ENCODE measurements at regions not wholly inside any gene's neighbourhood (a gene's known extent, or its start where the extent isn't known, plus 50 kb on each side); places are given as distances from the start of the nearest gene placed in this dataset.

DNA sequence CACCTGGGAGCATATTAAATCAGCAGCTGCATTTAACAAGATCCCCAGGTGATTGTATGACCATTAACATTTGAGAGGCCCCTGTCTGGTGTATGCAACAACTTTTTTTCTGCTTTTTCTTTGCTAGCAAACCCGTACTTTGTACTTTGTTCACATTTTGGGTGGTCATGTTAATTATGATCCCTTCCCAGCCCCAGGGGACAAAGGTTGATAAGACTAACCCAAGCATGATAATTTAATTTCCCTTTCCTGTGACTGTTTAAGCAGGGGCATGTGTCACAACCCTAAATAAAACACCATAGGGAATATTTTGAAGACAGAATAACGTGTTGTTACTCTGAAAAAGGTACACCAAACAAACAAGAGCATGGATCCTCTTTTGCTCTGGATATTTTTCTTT is 332.0 kb downstream of the PCDH18 start:
- no peak for DNase-seq (ENCODE audit: low read depth)

DNA sequence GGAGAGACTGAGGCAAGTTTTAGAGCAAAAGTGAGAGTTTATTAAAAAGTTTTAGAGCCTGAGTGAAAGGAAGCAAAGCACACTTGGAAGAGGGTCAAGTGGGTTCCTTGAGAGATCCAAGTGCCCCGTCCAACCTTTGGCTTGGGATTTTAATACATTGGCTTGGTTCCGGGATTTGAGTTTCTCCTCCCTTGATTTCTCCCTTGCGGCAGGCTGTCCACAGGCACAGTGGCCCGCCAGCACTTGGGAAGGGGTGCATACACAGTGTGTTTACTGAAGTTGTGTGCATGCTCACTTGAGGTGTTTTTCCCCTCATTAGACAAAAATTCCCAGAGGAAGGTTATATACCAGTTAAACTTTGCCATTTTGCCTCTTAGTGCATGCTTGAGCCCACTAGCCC is 333.5 kb downstream of the PCDH18 start:
- DNase-seq (ENCODE audit: low read depth): no peak

DNA sequence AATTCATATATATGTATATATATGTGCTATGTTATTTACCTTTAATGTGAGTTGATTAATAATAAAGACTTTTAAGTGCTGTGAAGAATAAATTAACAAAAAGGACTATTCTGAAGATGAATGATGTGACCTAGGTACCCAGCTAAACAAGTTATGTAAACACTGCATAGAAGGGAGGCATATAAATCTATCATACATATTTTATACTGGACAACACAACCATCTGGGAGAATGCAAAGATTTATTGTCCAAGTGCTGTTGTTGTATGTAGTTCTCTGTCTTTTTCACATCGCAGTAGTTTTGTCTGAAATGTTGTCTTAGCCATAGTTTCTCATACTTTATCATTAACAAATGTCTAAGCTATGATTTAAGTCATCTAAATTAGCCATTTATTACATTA is 337.6 kb downstream of the PCDH18 start:
- no peak for DNase-seq (ENCODE audit: low read depth)

DNA sequence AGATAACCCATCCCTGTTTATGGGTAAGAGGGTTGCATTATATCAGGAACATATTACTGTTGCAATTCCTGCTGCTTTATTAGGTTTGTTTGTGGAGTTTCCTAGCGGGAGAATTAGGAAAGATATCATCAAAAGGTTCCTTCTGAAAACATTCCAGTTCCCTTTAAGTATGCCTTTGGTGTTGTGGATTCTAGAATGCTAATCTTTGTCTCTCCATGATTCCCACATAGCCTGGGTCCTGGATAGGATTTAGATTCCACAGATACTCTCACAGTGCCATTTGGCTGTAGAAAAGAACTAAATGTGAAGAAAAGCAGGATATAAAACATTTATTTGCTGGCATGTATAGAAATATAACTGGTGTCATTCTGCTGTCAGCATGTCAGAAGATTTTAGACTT is 338.7 kb downstream of the PCDH18 start:
- no peak for DNase-seq (ENCODE audit: low read depth)

DNA sequence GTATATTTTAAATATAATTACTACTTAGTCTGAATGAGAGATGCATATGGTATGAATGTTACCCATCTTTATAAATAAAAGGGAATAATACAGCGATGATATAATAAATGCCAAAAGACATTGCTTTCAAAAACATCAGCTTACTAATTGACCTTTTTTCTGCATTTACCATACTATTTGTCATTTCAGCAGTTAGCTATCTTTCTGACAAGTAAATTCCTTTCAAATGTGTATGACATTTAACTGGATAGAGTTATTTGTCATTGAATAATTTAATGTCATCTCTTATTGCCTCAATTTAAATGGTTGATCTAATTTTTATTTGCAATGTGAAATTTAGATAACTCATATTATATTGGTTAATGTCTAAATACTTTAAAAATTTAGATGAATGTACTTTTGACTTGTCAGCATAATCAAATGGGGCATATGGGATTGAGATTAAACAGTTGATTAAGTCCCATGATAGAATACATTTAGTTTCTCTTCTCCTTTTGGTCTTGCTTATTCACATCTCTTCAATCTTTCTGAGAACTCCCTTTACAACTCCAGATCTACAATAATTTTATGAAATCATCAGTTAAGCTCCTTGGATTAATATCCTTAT is 350.9 kb downstream of the PCDH18 start:
- no peak for DNase-seq (ENCODE audit: low read depth)

DNA sequence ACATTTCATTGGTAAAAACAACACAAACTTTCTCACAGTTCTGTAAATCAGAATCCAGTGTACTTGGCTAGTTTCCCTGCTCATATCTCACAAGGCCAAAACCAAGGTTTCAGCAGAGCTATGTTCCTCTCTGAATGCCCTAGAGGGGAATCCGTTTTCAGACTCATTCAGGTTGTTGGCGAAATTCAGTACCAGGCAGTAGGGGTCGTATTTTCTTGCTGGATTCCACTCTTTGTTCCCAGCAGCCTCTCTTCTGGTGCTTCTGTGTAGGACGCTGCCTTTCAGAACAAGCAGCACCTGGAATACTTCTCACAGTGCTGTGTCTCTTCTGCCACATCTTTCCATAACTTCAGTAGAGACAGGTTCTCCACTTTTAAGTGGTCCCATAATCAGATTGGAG is 351.9 kb downstream of the PCDH18 start:
- DNase-seq (ENCODE audit: low read depth): no peak

DNA sequence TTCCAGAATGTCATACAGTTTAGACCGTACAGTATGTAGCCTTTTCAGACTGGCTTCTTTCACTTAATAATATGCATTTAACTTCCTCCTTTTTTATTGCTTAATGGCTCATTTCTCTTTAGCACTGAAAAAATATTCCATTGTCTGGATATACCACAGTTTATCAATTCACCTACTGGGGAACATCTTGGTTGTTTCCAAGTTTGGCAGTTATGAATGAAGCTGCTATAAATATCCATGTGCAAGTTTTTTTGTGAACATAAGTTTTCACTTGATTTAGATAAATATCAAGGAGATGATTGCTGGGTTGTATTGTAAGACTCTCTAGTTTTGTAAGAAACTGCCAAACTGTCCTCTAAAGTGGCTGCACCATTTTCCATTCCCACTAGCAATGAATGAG is 375.5 kb downstream of the PCDH18 start:
- no peak for DNase-seq (ENCODE audit: low read depth)

DNA sequence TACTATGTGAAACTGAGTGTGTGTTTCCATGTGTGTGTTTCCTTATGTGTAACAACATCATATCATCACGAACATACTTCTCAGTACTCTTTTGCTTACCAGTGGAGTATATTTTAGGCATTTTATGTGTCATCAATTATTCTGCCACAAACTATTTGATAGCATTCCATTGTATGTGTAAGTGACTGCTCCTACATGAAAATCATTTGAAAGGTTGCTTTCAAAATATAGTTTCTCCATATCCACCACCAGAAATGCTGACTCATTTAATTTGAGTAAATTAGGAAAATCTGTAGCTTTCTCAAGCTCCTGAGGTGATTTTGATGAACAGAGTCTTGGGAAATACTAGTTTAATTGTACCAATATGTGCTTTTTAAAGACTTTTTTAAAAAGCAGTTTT is 376.2 kb downstream of the PCDH18 start:
- DNase-seq (ENCODE audit: low read depth): no peak

DNA sequence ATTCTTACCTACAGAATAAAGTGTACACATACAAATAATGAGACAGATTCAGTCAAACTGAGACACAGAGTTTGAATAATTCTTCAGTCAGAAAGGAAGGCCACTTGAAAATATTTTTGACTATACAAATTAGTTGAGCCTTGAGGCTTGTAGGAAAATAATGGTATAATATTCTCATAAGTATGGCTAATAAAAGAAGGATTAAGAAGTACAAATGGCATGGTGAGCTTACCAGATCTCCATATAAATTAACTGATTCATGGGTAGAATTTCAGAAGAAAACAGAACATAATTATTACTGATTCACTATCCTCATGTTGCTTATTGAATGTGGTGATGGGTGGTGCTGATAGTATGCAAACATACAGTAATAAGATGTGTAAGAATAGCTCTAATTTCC is 401.1 kb downstream of the PCDH18 start:
- no peak for DNase-seq (ENCODE audit: low read depth)

DNA sequence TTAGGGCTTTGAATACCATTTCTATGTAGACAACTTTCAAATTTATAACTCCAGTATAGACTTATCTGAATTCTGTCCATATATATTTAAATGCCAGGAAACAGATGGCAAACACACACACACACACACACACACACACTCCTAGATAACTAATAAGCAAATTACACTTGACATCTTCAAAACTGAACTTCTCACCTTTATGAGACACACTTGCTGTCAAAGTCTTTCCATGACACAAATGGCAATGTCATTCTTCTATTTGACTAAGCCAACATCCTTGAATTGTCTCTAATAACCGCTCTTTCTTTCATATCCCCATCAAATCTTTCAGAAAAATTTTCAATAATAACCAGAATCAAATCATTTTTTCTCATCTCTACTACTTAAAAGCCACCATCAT is 402.4 kb downstream of the PCDH18 start:
- no peak for DNase-seq (ENCODE audit: low read depth)

DNA sequence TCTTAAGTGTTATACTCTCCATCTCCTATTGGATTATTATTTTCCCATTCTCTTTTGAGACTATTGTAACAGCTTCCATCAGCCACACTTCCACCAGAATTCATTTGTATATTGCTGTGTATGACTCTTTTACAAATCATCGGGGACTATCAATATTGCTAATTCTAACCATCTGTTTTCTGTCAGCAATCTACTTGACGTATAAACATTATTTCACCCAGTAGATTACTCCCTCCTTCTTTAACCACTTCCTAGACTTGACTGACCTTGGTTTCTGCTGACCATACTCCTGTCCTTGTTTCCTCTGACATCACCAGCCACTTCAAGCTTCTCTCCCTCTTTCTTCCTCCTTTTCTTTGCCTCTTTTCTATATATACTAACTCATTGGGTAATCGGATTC is 402.9 kb downstream of the PCDH18 start:
- DNase-seq (ENCODE audit: low read depth): no peak

DNA sequence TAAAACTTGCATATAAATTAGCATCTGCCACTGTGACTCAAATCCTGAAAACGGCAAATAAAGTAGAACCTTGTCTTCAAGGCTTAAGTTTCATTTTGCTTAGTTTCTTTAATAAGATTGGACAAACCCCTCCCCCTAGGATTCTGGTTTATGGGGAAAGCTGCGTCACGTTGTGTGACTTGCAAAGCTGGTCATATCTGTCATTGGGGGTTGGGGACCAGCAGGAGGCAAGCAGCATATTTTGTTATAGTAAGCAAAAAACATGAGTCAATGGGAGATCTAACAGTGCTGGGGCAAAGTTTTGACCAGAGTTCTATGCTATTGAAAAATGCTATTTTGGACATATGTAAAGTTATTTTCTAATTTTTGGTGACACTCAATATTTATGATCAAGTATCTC is 407.3 kb downstream of the PCDH18 start:
- no peak for DNase-seq (ENCODE audit: low read depth)

DNA sequence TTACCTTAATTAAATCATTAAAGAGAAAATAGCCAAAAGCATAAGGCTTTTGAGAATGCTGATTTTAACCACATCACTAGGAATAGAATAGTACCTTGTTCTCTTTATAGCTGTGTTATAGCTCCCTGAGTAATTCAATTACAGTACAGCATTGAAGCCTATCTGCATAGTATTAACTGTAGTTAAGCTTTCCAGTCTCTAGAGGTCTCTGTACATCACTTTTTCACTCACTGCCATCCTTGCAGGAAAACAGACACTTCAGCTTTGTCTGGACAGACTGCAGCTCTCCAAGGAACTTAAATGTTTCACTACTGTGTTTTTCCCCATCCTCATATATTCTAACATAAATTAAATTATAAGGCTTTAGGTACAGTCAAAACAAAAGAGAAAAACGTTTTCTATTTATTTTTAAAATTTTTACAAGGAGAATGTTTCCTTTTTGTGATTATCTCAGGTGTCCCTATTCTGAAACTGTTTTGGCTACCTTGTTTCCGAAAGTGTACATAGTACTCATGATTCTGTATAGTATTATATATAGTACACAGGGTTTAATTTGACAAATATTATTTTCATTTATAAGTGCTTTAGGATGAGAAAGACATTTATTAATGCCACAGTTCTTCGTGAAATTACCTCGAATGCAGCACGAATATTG is 407.9 kb downstream of the PCDH18 start:
- DNase-seq (ENCODE audit: low read depth): no peak

DNA sequence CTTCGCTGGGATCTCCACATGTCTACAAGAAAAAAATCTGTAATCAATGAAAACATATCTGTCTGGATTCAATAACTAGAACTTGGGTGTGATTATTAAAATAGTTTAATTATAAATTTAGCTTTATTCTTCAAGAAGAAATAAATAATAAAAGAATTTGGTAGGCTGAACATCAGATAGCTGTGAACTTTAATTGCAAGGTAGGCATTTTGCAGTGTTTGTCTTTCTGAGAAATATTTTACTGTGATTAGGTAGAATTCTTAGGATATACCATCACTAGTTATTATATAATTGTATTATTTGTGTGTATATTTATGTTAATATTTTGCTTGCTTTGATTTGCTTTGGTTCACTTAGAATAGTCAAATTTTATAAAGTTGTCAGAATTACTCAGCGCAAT is 409.4 kb downstream of the PCDH18 start:
- no peak for DNase-seq (ENCODE audit: low read depth)

DNA sequence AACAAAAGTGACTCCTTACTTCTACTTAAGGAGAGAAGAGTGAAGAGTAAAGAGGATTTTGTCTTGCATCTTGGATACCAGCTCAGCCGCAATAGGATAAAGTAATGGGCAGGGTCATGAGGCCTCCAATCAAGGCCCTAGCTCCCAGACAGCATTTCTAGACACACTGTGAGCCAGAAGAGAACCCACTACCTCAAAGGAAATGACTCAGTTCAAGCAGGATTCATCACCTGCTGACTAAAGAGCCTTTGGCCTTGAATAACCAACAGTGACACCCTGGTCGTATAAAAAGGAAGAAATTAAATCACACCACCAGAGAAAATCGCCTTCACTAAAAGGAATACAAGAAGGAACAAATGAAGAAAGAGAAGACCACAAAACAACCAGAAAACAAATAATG is 416.1 kb downstream of the PCDH18 start:
- no peak for DNase-seq (ENCODE audit: low read depth)

DNA sequence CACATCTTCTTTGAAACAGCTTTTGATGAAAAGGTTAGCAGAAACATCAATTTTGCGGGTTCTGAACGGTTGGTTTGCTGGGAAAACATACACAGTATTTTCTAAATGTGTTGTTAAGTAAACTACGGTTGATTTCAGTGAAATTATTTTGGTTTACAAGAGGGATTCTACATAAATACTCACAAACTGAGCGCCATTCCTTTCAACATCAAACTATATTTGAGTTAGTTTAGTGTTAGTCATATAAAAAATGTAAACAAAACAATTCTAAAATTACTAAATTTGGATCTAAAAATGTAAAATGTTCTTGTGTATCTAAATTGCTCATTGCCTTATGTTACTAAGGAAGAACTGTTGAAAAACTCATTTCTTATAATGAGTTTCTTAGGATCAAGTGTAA is 425.6 kb downstream of the PCDH18 start:
- no peak for DNase-seq (ENCODE audit: low read depth)

DNA sequence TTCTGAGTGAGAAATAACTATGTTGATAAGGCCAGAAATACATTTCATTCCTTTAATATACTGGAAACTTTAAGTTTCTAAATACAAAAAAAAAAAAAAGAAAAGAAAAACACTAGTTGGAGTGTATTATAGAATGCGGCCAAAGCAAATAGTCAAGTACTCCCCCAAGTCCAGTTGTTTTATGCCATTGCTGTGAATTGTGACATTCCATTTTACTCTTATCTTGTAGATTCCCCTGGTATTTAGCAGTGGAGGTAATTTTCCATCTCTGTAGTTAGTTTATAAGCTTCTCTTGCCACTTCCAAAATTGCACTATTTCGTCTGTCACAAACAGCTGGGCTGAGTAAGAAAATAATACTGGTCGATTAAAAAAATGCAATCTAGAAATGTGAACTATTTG is 426.0 kb downstream of the PCDH18 start:
- no peak for DNase-seq (ENCODE audit: low read depth)

DNA sequence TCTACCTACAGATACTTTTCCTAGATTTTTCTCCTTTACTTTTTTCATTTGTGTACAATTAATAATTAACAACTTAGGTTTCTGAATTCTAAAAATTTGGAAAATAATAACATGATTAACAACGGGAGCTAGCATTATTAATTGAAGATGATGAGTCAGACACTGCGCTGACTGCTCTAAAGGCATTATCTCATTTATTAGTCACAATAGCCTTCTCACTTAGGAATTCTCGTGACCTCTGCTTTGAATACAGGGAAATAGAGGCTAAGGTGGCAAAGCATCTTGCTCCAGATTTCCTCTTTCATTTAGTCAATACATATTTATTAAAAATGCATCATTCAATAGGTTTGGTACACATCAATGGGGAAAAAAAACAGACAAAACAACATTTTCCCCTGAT is 441.3 kb downstream of the PCDH18 start:
- no peak for DNase-seq (ENCODE audit: low read depth)

DNA sequence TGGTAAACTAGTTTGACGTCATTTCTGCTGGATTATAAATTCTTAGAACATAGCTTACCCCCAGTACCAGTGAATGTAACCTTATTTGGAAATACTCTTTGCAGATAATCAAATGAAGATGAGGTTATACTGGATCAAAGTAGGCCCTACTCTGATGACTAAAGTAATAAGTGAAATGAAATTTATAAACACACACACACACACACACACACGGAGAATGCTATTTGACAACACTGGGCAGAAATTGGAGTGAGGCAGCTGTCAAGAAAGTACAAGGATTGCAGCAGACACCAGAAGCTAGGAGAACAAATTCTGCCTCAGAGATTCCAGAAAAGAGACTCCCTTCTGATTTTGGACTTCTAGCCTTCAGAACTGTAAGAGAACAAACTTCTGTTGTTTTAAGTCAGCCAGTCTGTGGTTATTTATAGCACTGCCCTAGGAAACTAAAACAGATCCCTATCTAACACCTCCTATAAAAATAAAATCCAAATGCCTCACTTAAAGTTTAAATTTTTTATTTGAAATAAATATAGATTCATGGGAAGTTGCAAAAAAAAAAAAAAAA is 448.6 kb downstream of the PCDH18 start:
- DNase-seq (ENCODE audit: low read depth): no peak

DNA sequence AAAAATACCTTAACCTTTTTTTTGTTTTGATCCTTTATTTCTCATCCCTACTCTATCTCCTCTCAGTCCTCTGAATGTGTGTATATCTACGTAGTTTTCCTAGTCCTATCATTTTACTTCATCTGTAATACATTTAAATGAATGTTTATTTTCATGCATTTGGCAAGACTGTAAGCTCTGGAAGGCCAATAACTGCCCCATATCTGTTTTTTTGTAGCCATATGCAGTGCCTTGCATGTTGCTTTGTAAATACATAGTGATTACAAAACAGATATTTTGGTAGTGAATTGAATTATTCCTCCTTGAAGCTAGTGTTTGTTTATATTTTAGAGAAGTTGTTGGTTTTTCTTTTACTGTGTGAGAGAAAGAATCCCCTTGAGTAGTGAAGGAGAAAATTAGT is 450.2 kb downstream of the PCDH18 start:
- no peak for DNase-seq (ENCODE audit: low read depth)

DNA sequence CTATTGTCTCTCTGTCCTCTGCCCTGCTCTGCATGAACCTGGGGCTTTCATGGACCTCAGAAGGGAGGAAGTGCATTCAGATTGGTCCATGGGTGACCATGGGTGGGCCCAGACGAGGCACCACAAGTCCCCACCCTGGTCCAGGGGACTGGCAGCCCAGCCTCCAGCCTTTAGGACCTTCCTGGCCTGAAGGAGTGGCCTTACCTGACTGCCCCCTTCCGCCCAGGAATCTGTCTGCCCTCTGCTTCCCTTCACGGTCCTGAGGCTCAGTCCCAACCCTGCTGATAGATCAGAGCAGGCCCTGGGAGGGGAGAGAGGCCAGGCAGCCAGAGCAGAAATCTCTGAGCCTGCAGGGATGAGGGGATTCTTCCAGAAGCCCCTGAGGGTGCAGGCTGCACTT is 455.4 kb downstream of the PCDH18 start:
- no peak for DNase-seq (ENCODE audit: low read depth)

DNA sequence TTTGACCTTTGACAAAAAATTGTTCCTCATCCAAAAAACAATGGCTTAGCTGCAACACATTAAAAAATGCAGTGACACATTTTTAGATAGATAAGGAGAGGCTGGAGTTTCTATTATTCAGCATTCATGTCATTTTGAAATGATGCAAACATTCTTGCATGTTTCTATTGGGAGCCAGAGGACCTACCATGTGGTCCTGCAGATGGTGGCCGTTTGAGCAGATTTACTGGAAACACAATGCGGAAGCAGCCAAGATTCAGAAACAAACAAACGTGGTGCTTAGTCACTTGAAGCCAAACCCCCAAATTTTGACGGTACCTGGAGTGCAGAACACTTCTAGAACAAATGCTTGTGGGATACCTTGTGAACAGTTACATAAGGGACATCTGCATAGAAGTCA is 456.7 kb downstream of the PCDH18 start:
- DNase-seq (ENCODE audit: low read depth): no peak

DNA sequence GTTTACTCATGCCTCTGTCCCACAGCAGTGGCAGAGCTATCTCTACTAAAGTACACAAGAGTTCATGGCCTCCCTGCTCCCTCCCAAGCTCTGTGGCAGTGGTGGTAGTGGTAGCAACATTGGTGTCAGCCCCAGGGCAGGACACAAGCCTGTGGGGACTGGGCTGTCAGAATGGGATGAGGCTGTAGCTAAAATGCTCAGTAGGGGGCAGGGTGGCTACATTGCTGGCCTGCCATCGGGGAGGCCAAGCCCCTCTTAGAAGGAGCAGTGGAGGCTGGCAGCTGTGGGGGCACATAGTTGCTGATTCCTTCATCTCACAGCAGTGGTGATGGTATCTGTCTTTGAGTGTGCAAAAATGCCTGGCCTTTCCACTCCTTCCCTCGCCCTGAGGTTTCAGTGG is 461.7 kb downstream of the PCDH18 start:
- DNase-seq (ENCODE audit: low read depth): no peak

DNA sequence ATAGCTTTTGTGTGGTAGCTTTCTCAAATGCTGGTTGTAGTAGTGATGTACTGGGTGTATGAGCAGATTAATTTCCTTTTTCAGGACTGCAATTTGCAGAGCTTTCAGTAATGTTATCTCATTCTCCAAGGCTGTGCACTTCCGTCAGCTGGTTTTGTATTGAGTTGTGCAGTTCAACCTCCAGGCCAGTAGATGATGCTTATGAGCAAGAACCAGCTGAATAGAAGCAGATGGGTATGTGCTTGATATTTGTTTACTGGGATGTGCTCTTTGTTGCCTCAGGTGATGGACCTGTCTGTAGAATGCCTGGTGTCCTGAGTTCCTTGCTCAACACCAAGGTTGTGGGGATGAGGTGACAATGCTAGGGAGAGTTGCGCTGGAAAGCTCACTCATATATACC is 462.8 kb downstream of the PCDH18 start:
- DNase-seq (ENCODE audit: low read depth): no peak

All from activated T-cell treated with anti-CD3 and anti-CD28 coated beads for 24 hours (primary cell).